NT2/D1 (cell line): ENCODE measurements at regions not wholly inside any gene's neighbourhood (a gene's known extent, or its start where the extent isn't known, plus 50 kb on each side); places are given as distances from the start of the nearest gene placed in this dataset.
"Not testable (repeated sequence)": the region's sequence is repeated elsewhere in the genome, so short reads cannot be mapped to it uniquely, and the experiment has no call there.

Source experiments
- DNase-seq: peaks from one replicate; pipeline ENCODE4 v3.0.0-alpha.2; 2011; ENCODE audit warnings: low read depth, low spot score
- H3K27me3 ChIP-seq: 2 replicates; pipeline ENCODE4 v1.6.0; 2011; ENCODE audit warnings: mild to moderate bottlenecking; ENCODE audit not compliant: insufficient read length, insufficient read depth
- H3K36me3 ChIP-seq: 2 replicates; pipeline ENCODE4 v1.6.1; 2011; ENCODE audit warnings: mild to moderate bottlenecking, low read length, mixed read lengths; ENCODE audit not compliant: insufficient read depth, insufficient read length
- H3K4me1 ChIP-seq: 2 replicates; pipeline ENCODE4 v1.5.1; 2011; ENCODE audit not compliant: insufficient read depth, insufficient read length
- H3K4me3 ChIP-seq: 2 replicates; pipeline ENCODE4 v1.5.1; 2011; ENCODE audit warnings: low read depth; ENCODE audit not compliant: insufficient read length
- H3K9ac ChIP-seq: 2 replicates; pipeline ENCODE4 v1.6.0; 2011; ENCODE audit warnings: low read depth; ENCODE audit not compliant: insufficient read length
- H3K9me3 ChIP-seq: 2 replicates; pipeline ENCODE4 v1.5.1; 2011; ENCODE audit warnings: mild to moderate bottlenecking, low read length; ENCODE audit not compliant: insufficient read depth
- SUZ12 ChIP-seq: IDR thresholded peaks from 2 replicates; pipeline ENCODE4 v1.6.1; 2011; ENCODE audit not compliant: insufficient read length, insufficient read depth; ENCODE audit errors: extremely low read depth
- YY1 ChIP-seq: IDR thresholded peaks from 2 replicates; pipeline ENCODE4 v1.6.1; 2011; ENCODE audit not compliant: insufficient read length, insufficient read depth
- ZNF274 ChIP-seq: IDR thresholded peaks from 2 replicates; pipeline ENCODE4 v1.6.1; 2011; ENCODE audit warnings: mild to moderate bottlenecking, low read depth, low read length

- H3K9me3 ChIP-seq = no peaks in the 10 kb centered on the region
- no peaks in the 10 kb centered on the region for H3K36me3 ChIP-seq
- H3K27me3 ChIP-seq = no peaks in the 10 kb centered on the region
- no peak for DNase-seq
- no peaks in the 10 kb centered on the region for H3K4me1 ChIP-seq
- TF ChIP-seq ZNF274 = no peak
- no peak for TF ChIP-seq YY1
- TF ChIP-seq SUZ12 = no peak
- no peak overlapping the region for H3K9ac ChIP-seq
- H3K4me3 ChIP-seq = no peak overlapping the region
These were observed 84.9 kb upstream of the MLN start for GRCh38 chr6:33888664-33889200.

GRCh38 chr6:33888183-33888582 is 84.4 kb upstream of the MLN start:
- DNase-seq = no peak
- H3K27me3 ChIP-seq = no peaks in the 10 kb centered on the region
- H3K36me3 ChIP-seq = no peaks in the 10 kb centered on the region
- no peak overlapping the region for H3K9ac ChIP-seq
- no peaks in the 10 kb centered on the region for H3K4me1 ChIP-seq
- no peak overlapping the region for H3K4me3 ChIP-seq
- TF ChIP-seq SUZ12 (no peak), YY1 (no peak)
- no peaks in the 10 kb centered on the region for H3K9me3 ChIP-seq

GRCh38 chr6:33886673-33887144 is 82.9 kb upstream of the MLN start:
- Histone ChIP-seq H3K27me3 (no peaks in the 10 kb centered on the region), H3K4me3 (no peak overlapping the region), H3K4me1 (peaks cover 4% of the 10 kb centered on the region), H3K36me3 (no peaks in the 10 kb centered on the region), H3K9ac (no peak overlapping the region), H3K9me3 (no peaks in the 10 kb centered on the region)
- TF ChIP-seq SUZ12 = no peak
- TF ChIP-seq ZNF274 = no peak
- no peak for TF ChIP-seq YY1
- no peak for DNase-seq

GRCh38 chr6:33885132-33886057 is 81.6 kb upstream of the MLN start:
- no peaks in the 10 kb centered on the region for H3K27me3 ChIP-seq
- H3K4me1 ChIP-seq = peaks cover 9% of the 10 kb centered on the region
- no peak overlapping the region for H3K9ac ChIP-seq
- H3K36me3 ChIP-seq = no peaks in the 10 kb centered on the region
- no peaks in the 10 kb centered on the region for H3K9me3 ChIP-seq
- H3K4me3 ChIP-seq = no peak overlapping the region
- DNase-seq = no peak
- TF ChIP-seq YY1 = no peak
- TF ChIP-seq ZNF274 = no peak
- TF ChIP-seq SUZ12 = no peak

- not testable (repeated sequence) for H3K9ac ChIP-seq, H3K9me3 ChIP-seq, H3K36me3 ChIP-seq, H3K27me3 ChIP-seq, H3K4me3 ChIP-seq, DNase-seq, H3K4me1 ChIP-seq
These were observed 79.8 kb upstream of the MLN start for GRCh38 chr6:33883621-33884020.

- no peak for DNase-seq
- TF ChIP-seq SUZ12 = no peak
- TF ChIP-seq YY1 = no peak
- TF ChIP-seq ZNF274 = no peak
- Histone ChIP-seq H3K9ac (no peak overlapping the region), H3K27me3 (no peaks in the 10 kb centered on the region), H3K4me3 (no peak overlapping the region), H3K9me3 (no peaks in the 10 kb centered on the region), H3K4me1 (peaks cover 9% of the 10 kb centered on the region), H3K36me3 (no peaks in the 10 kb centered on the region)
These were observed 78.4 kb upstream of the MLN start for GRCh38 chr6:33882154-33882553.

GRCh38 chr6:33880766-33881165 is 77.0 kb upstream of the MLN start:
- no peak for DNase-seq

More at GRCh38 chr6:33880766-33881165, 77.0 kb upstream of the MLN start:
- TF ChIP-seq ZNF274 (no peak), SUZ12 (no peak), YY1 (no peak)
- H3K9me3 ChIP-seq = no peaks in the 10 kb centered on the region
- H3K27me3 ChIP-seq = no peaks in the 10 kb centered on the region
- no peak overlapping the region for H3K4me3 ChIP-seq
- H3K36me3 ChIP-seq = no peaks in the 10 kb centered on the region
- no peak overlapping the region for H3K9ac ChIP-seq
- peaks cover 9% of the 10 kb centered on the region for H3K4me1 ChIP-seq
